Mesothelial cell of epicardium (in vitro differentiated cells): ENCODE measurements at regions not wholly inside any gene's neighbourhood (a gene's known extent, or its start where the extent isn't known, plus 50 kb on each side); places are given as distances from the start of the nearest gene placed in this dataset.

Experiments
- DNase-seq, 2 experiments: peaks; one replicate each; pipeline ENCODE4 v3.0.0; 2021; ENCODE audit warnings: low spot score in 2 of 2; ENCODE audit not compliant: unreplicated experiment in 2 of 2
- H3K27ac Mint-ChIP-seq: 2 replicates; pipeline ENCODE4 v1.8.0; 2021; ENCODE audit warnings: mixed read lengths
- H3K27me3 Mint-ChIP-seq: 2 replicates; pipeline ENCODE4 v1.8.0; 2021; ENCODE audit warnings: low read depth, mixed read lengths
- H3K36me3 Mint-ChIP-seq: 2 replicates; pipeline ENCODE4 v1.8.0; 2021; ENCODE audit warnings: mixed read lengths
- H3K4me1 Mint-ChIP-seq: 2 replicates; pipeline ENCODE4 v1.8.0; 2021; ENCODE audit warnings: mixed read lengths
- H3K4me3 Mint-ChIP-seq: 2 replicates; pipeline ENCODE4 v1.8.0; 2021; ENCODE audit warnings: mild to moderate bottlenecking, moderate library complexity, mixed read lengths
- H3K9me3 Mint-ChIP-seq: 2 replicates; pipeline ENCODE4 v1.8.0; 2021; ENCODE audit warnings: mixed read lengths
- CTCF ChIP-seq: fragments of 200-600 bp; sonication (generic); IDR thresholded peaks from one replicate; pipeline ENCODE4 v1.5.0; 2021; ENCODE audit warnings: antibody characterized with exemption; ENCODE audit not compliant: unreplicated experiment

GRCh38 chr5:143488381-143488780, 84.9 kb upstream of the NR3C1 start:
- DNase-seq: no peak
- Mint-ChIP-seq H3K9me3 (peaks cover 8% of the 10 kb centered on the region), H3K4me1 (peaks cover 14% of the 10 kb centered on the region), H3K27me3 (no peaks in the 10 kb centered on the region), H3K36me3 (no peaks in the 10 kb centered on the region), H3K27ac (no peak overlapping the region), H3K4me3 (no peak overlapping the region)
- no peak for TF ChIP-seq CTCF

GRCh38 chr5:143484601-143485000, 81.1 kb upstream of the NR3C1 start:
- TF ChIP-seq CTCF: no peak
- H3K4me1 Mint-ChIP-seq: peaks cover 26% of the 10 kb centered on the region

DNA sequence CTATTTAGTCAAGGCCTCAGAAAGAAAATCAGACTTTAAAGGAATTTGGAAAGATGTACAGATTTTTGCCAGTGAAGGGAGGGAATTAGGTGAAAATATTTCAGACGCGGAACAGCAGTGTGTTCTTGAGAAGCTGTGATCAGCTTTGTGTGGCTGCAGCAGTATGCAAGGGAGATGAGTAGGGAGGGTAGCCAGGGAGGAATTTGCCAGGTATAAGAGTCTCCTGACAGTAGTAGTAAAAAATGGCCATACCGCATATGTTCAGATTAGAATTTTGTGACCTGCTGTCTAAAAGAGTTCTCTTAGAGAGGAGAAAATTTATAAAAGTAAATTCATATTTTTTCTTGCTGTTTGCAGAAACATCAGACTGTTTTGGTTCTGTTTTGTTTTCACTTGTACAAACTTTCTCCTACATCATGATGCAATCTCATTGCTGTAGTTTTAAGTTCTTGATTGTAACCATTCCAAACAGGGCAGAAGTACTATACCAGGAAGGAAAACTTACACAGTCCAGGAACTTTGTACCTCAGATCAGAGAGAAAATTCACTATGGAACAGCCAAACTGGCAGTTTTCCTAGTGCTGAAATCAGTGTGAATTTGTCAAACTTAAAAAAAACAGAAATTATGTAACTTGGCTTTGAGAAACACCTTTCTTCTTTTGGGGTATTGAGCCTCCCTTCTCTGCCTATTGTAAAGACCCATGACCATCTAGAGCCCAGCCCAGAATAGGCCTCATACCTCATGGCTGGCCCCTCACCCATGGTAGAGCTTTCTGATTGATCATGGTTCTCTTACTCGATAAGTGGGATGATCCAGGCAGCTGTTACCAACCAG, 78.4 kb upstream of the NR3C1 start:
- Mint-ChIP-seq H3K36me3 (no peaks in the 10 kb centered on the region), H3K27me3 (no peaks in the 10 kb centered on the region), H3K9me3 (no peaks in the 10 kb centered on the region), H3K27ac (no peak overlapping the region), H3K4me1 (peaks cover 26% of the 10 kb centered on the region), H3K4me3 (no peak overlapping the region)
- no peak for TF ChIP-seq CTCF
- no peak for DNase-seq

More at GRCh38 chr5:143484601-143485000, 81.1 kb upstream of the NR3C1 start:
- no peaks in the 10 kb centered on the region for H3K27me3 Mint-ChIP-seq
- DNase-seq: no peak
- H3K27ac Mint-ChIP-seq: no peak overlapping the region
- H3K4me3 Mint-ChIP-seq: no peak overlapping the region
- no peaks in the 10 kb centered on the region for H3K9me3 Mint-ChIP-seq
- no peaks in the 10 kb centered on the region for H3K36me3 Mint-ChIP-seq

- no peak overlapping the region for H3K4me3 Mint-ChIP-seq
- peaks cover 26% of the 10 kb centered on the region for H3K4me1 Mint-ChIP-seq
- H3K36me3 Mint-ChIP-seq: no peaks in the 10 kb centered on the region
- TF ChIP-seq CTCF: no peak
- no peak for DNase-seq
- no peak overlapping the region for H3K27ac Mint-ChIP-seq
- H3K9me3 Mint-ChIP-seq: no peaks in the 10 kb centered on the region
- H3K27me3 Mint-ChIP-seq: no peaks in the 10 kb centered on the region
Observed at GRCh38 chr5:143480001-143480400, 76.5 kb upstream of the NR3C1 start.

- Mint-ChIP-seq H3K27ac (no peak overlapping the region), H3K9me3 (no peaks in the 10 kb centered on the region), H3K36me3 (no peaks in the 10 kb centered on the region), H3K4me3 (no peak overlapping the region), H3K4me1 (peaks cover 22% of the 10 kb centered on the region), H3K27me3 (no peaks in the 10 kb centered on the region)
- no peak for TF ChIP-seq CTCF
- DNase-seq: no peak
Observed at GRCh38 chr5:143479394-143479793, 75.9 kb upstream of the NR3C1 start.
